BJ (cell line): ENCODE measurements at regions not wholly inside any gene's neighbourhood (a gene's known extent, or its start where the extent isn't known, plus 50 kb on each side); places are given as distances from the start of the nearest gene placed in this dataset.
"Not testable (repeated sequence)": the region's sequence is repeated elsewhere in the genome, so short reads cannot be mapped to it uniquely, and the experiment has no call there.

ENCODE experiments used
- CTCF ChIA-PET: fragments of 350-600 bp; formaldehyde crosslinking; extraction: SDS; loops from one replicate; lab custom pipeline; 2021; ENCODE audit warnings: antibody characterized with exemption, inconsistent platforms; lab: Yijun Ruan, JAX
- POLR2A ChIA-PET: fragments of 300-600 bp; sonication (Branson Sonifier 250); formaldehyde crosslinking; extraction: SDS; loops from one replicate; lab custom pipeline; 2021; ENCODE audit warnings: antibody characterized with exemption; lab: Charles Lee
- DNase-seq: peaks from one replicate; pipeline ENCODE4 v3.0.0-alpha.2; 2011; ENCODE audit warnings: low read depth
- H3K27me3 ChIP-seq: 2 replicates; pipeline ENCODE4 v1.6.0; 2011; ENCODE audit warnings: low read length; ENCODE audit not compliant: control insufficient read depth, insufficient read depth
- H3K36me3 ChIP-seq: 2 replicates; pipeline ENCODE4 v1.5.1; 2011; ENCODE audit warnings: low read length; ENCODE audit not compliant: control insufficient read depth, insufficient read depth
- H3K4me3 ChIP-seq: 2 replicates; pipeline ENCODE4 v1.5.1; 2011; ENCODE audit warnings: low read depth, mild to moderate bottlenecking, control low read depth, low read length
- CTCF ChIP-seq: IDR thresholded peaks from 2 replicates; pipeline ENCODE4 v1.5.1; 2011; ENCODE audit warnings: low read depth, mild to moderate bottlenecking, control low read depth, inconsistent platforms, low read length, moderate library complexity; ENCODE audit not compliant: insufficient read depth

DNA sequence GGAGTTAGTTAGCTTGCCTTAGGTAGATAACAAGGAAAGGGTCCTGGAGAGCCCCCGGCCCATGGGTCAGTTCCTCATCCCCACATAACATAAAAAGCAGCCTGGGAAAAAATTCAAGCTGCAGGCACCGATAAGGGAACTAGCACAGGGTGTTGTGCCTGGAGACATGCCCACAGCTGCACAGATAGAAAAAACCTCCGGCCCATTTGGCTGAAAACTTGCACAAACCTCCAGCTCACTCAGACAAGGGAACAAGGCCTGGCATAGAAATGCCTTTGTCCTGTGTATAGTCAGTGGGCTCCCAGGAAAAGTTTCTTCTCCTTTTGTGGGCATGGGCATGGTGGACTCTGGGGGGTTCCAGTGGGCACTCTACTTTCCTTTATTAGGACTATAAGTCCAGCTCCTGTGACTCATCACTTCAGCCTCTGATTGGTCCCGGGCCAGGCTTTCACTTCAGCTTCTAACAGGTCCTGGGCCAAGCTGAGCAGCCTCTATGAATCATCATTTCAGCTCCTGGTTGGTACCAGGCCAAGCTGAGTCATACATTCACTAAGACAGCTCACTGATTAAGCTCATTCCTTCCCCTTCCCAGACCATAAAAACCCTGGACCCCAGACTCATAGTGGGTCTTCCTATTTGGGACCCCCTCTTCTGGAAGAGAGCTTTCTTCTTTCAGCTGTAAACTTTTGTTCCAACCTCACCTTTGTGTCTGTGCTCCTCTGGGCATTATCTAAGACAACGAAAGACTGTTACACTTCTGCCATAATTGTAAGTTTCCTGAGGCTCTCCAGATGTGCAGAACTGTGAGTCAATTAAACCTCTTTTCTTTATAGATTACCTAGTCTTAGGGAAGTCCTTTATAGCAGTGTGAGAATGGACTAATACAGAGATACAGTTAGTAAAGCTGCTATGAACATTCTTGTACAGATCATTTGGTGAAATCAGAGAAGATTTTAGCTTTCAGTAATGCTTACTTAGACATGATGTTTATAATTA is 348.0 kb upstream of the DPPA4 start:
- POLR2A ChIA-PET = no interaction called here
- no peak overlapping the region for H3K4me3 ChIP-seq

DNA sequence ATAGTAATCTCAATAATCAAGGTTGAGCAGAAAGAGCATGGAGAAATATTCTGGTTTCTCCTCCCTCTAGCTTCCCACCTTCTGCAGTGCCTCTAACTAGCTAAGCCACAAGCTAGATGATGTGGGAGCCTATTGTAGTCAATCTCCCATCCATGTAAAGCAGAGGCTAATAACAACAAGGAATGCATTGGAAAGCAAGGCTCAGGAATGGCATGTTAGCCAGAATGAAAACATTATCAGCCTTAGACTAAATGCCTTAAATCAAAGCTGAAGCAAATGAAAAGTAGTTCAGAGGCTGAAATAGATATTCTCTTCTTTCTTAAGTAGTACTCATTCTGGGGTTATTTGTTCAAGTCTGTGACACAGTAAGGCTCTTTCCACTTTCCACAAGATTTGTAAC is 350.3 kb upstream of the DPPA4 start:
- ChIA-PET POLR2A (no interaction called here), CTCF (no interaction called here)
- Histone ChIP-seq H3K27me3 (no peaks in the 10 kb centered on the region), H3K4me3 (no peak overlapping the region), H3K36me3 (no peaks in the 10 kb centered on the region)
- no peak for DNase-seq
- no peak for TF ChIP-seq CTCF

More for the DNA sequence above, 348.0 kb upstream of the DPPA4 start:
- CTCF ChIA-PET = no interaction called here
- TF ChIP-seq CTCF = no peak
- Histone ChIP-seq H3K36me3 (no peaks in the 10 kb centered on the region), H3K27me3 (no peaks in the 10 kb centered on the region)
- DNase-seq = peak; percentile 90

GRCh38 chr3:109696932-109697331 is 359.6 kb upstream of the DPPA4 start:
- CTCF ChIA-PET = interaction anchor here (0.6 kb wide), 1 partner anchor 1675 kb away, joined by 3 read pairs; no protein-coding TSS in a partner anchor
- Histone ChIP-seq H3K4me3 (no peak overlapping the region), H3K36me3 (no peaks in the 10 kb centered on the region), H3K27me3 (no peaks in the 10 kb centered on the region)
- POLR2A ChIA-PET = no interaction called here
- TF ChIP-seq CTCF = no peak
- no peak for DNase-seq

DNA sequence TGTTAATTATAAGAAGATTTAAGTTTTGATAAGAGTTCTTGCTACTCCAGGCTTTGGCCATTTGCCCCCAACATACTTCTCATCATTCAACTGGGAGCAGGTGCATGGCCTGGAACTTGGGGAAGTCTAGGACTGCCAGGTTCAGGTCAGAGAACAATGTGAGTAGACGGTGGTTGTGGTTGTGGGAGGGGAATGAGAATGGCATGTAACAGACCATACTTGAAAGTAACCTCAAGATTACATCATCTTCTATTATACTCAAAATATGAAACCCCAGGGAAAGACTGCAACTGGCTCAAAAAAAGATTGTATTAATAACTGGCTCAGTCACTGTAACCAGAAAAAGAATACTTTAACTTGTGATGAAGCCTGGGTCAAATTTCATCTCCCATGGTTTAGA is 364.9 kb upstream of the DPPA4 start:
- ChIA-PET POLR2A (no interaction called here), CTCF (no interaction called here)
- no peak for DNase-seq
- Histone ChIP-seq H3K27me3 (no peaks in the 10 kb centered on the region), H3K36me3 (no peaks in the 10 kb centered on the region), H3K4me3 (no peak overlapping the region)
- no peak for TF ChIP-seq CTCF

- Histone ChIP-seq H3K27me3 (no peaks in the 10 kb centered on the region), H3K4me3 (no peak overlapping the region), H3K36me3 (no peaks in the 10 kb centered on the region)
- POLR2A ChIA-PET = no interaction called here
- CTCF ChIA-PET = no interaction called here
- DNase-seq = no peak
- no peak for TF ChIP-seq CTCF
Measured at GRCh38 chr3:109702976-109703375, 365.6 kb upstream of the DPPA4 start.

DNA sequence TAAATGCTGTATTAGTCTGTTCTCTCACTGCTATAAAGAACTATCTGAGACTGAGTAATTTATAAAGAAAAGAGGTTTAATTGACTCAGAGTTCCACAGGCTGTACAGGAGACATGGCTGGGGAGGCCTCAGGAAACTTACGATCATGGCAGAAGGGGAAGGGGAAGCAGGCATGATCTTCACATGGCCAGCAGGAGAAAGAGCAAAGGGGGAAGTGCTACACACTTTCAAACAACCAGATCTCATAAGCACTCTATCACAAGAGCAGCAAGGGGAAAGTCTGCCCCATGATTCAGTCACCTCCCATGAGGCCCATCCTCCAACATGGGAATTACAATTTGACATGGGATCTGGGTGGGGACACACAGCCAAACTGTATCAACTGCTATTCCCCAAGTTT is 367.8 kb upstream of the DPPA4 start:
- H3K27me3 ChIP-seq, DNase-seq, H3K4me3 ChIP-seq, H3K36me3 ChIP-seq, POLR2A ChIA-PET: not testable (repeated sequence)
- CTCF ChIA-PET = interaction anchor here (1.0 kb wide), 1 partner anchor 11 kb away, joined by 3 read pairs; no protein-coding TSS in a partner anchor
